Ovary (tissue), 3 donors: ENCODE measurements at regions not wholly inside any gene's neighbourhood (a gene's known extent, or its start where the extent isn't known, plus 50 kb on each side); places are given as distances from the start of the nearest gene placed in this dataset.

ENCODE experiments used
- EP300 ChIP-seq: sonication (generic); formaldehyde crosslinking; IDR thresholded peaks from one replicate; pipeline ENCODE4 v1.6.1; 2017; ENCODE audit warnings: antibody characterized with exemption
- POLR2A ChIP-seq: fragments of 450-650 bp; IDR thresholded peaks from one replicate; pipeline ENCODE4 v1.6.1; 2017; ENCODE audit warnings: antibody characterized with exemption, mild to moderate bottlenecking, moderate library complexity
- TF ChIP-seq, protein P1 (sequence below), 3 donors: fragments of 450-650 bp in 2 of 3; fragments of 200-600 bp in 1 of 3; IDR thresholded peaks; one replicate each; pipeline versions ENCODE4 v1.5.1 to v1.8.0; 2016 to 2022; ENCODE audit warnings: antibody characterized with exemption in 3 of 3, mild to moderate bottlenecking in 1 of 3
- donor health status: DM: no; HTN: no; CAD: no.

DNA sequence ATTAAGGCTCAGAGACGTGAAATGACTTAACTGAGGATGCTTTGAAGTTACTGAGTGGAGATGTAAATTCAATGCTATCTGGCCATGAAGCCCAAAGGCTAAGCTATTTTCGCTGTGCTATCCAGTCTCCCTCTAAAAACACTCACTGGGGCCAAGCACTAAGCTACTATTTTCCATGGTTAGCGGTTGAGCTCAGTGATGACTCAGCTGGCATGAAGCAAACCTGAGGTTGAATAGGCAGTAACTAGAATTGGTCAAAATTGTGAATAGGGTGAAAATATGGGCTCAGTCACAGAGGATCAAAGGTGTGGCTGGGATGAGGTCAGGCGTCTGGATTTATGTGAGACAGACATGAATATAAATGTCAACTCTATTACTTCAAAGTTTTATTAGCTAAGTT, 564.2 kb upstream of the KIRREL3 start:
- TF ChIP-seq, protein P1, sequence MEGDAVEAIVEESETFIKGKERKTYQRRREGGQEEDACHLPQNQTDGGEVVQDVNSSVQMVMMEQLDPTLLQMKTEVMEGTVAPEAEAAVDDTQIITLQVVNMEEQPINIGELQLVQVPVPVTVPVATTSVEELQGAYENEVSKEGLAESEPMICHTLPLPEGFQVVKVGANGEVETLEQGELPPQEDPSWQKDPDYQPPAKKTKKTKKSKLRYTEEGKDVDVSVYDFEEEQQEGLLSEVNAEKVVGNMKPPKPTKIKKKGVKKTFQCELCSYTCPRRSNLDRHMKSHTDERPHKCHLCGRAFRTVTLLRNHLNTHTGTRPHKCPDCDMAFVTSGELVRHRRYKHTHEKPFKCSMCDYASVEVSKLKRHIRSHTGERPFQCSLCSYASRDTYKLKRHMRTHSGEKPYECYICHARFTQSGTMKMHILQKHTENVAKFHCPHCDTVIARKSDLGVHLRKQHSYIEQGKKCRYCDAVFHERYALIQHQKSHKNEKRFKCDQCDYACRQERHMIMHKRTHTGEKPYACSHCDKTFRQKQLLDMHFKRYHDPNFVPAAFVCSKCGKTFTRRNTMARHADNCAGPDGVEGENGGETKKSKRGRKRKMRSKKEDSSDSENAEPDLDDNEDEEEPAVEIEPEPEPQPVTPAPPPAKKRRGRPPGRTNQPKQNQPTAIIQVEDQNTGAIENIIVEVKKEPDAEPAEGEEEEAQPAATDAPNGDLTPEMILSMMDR (IDR thresholded peaks at IDR 0.05), result no peak
- TF ChIP-seq EP300, result no peak
- TF ChIP-seq POLR2A, result no peak
